ENCODE measurements at regions not wholly inside any gene's neighbourhood (a gene's known extent, or its start where the extent isn't known, plus 50 kb on each side); places are given as distances from the start of the nearest gene placed in this dataset.

DNA sequence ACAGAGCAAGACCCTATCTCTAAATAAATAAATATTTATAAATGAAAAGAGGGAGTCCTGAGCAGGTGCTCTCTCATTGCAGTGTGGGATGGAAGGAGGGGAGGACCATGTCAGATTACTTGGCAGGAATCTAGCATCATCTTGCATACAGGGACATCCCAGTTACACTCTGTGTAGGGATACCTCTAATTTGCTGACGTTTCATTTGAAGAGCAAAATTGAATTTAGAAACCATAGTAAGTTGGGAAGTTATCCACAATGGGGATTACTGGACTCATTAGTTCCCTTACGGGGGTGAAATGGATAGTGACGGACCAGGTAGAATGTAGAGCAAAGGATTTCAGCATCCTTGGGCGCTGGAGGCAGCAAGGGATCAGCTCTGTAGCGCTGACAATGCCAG, 52.1 kb downstream of the ARHGEF18 start:
- Histone ChIP-seq H3K9ac (no peak overlapping the region), H3K27me3 (ENCODE audit: insufficient read depth) (no peaks in the 10 kb centered on the region), H3K79me2 (ENCODE audit: insufficient read depth) (peaks cover 98% of the 10 kb centered on the region), H3F3A (replicated peaks; ENCODE audit: insufficient read depth) (peaks cover 9% of the 10 kb centered on the region), H3K4me3 (ENCODE audit: low read depth in 2 of 2, low read length in 1 of 2) (no peak overlapping the region), H3K27ac (ENCODE audit: low read depth in 2 of 2, low read length in 1 of 2) (no peak overlapping the region), H3K4me1 (ENCODE audit: control insufficient read depth in 1 of 2, insufficient read depth in 2 of 2, low read depth in 1 of 2, low read length in 1 of 2) (peaks cover 6 to 7% of the 10 kb centered on the region in 2 experiments; a peak in 2 of 4 replicates), H3K9me3 (no peaks in the 10 kb centered on the region), H3K36me3 (replicated peaks in 1 of 2; ENCODE audit: control insufficient read depth in 1 of 2, insufficient read depth in 2 of 2, low read length in 1 of 2) (no peaks in the 10 kb centered on the region), H3K9me2 (no peaks in the 10 kb centered on the region), H4K20me1 (ENCODE audit: insufficient read depth) (peaks cover 67% of the 10 kb centered on the region), H2AFZ (ENCODE audit: low read depth) (no peak overlapping the region), H3K4me2 (no peak overlapping the region)
- TF ChIP-seq, protein P1, sequence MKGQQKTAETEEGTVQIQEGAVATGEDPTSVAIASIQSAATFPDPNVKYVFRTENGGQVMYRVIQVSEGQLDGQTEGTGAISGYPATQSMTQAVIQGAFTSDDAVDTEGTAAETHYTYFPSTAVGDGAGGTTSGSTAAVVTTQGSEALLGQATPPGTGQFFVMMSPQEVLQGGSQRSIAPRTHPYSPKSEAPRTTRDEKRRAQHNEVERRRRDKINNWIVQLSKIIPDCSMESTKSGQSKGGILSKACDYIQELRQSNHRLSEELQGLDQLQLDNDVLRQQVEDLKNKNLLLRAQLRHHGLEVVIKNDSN (IDR thresholded peaks at IDR 0.05; ENCODE audit: borderline replicate concordance, low read depth) = no peak
- TF ChIP-seq TEAD4 (IDR thresholded peaks at IDR 0.05; ENCODE audit: borderline replicate concordance, insufficient read depth) (no peak), ELF1 (IDR thresholded peaks at IDR 0.05) (no peak), EZH2phosphoT487 (IDR thresholded peaks at IDR 0.05; ENCODE audit: borderline replicate concordance, low read depth) (no peak), RFX5 (IDR thresholded peaks at IDR 0.05; ENCODE audit: low read length) (no peak)
- POLR2A ChIA-PET = no interaction called here
- CTCF ChIA-PET = no interaction called here
- WGBS (ENCODE audit: low lambda C conversion rate) = 94% methylated on average over 5 of the region's 5 CpGs
- no peak for DNase-seq

GRCh38 chr19:7401694-7402093, 53.0 kb downstream of the ARHGEF18 start:
- Histone ChIP-seq H4K20me1 (ENCODE audit: insufficient read depth) (peaks cover 65% of the 10 kb centered on the region), H3K27me3 (ENCODE audit: insufficient read depth) (no peaks in the 10 kb centered on the region), H3K27ac (ENCODE audit: low read depth in 2 of 2, low read length in 1 of 2) (no peak overlapping the region), H3K79me2 (ENCODE audit: insufficient read depth) (peaks cover 98% of the 10 kb centered on the region), H3K36me3 (replicated peaks in 1 of 2; ENCODE audit: control insufficient read depth in 1 of 2, insufficient read depth in 2 of 2, low read length in 1 of 2) (no peaks in the 10 kb centered on the region), H3F3A (replicated peaks; ENCODE audit: insufficient read depth) (peaks cover 9% of the 10 kb centered on the region), H2AFZ (ENCODE audit: low read depth) (no peak overlapping the region), H3K9ac (no peak overlapping the region), H3K4me3 (ENCODE audit: low read depth in 2 of 2, low read length in 1 of 2) (no peak overlapping the region), H3K9me2 (no peaks in the 10 kb centered on the region), H3K4me2 (no peak overlapping the region), H3K9me3 (no peaks in the 10 kb centered on the region), H3K4me1 (ENCODE audit: control insufficient read depth in 1 of 2, insufficient read depth in 2 of 2, low read depth in 1 of 2, low read length in 1 of 2) (peaks cover under 1 to 6% of the 10 kb centered on the region in 2 experiments; a peak in 2 of 4 replicates)
- WGBS (ENCODE audit: low lambda C conversion rate) = 100% methylated on average over 3 of the region's 3 CpGs
- ChIA-PET CTCF (no interaction called here), POLR2A (no interaction called here)
- no peak for DNase-seq
- no peak for TF ChIP-seq EP300 (IDR thresholded peaks at IDR 0.05; ENCODE audit: borderline replicate concordance in 1 of 2, low read depth in 1 of 2, low read length in 1 of 2)
- no peak for TF ChIP-seq POLR2AphosphoS5 (IDR thresholded peaks at IDR 0.05; ENCODE audit: low read depth, low read length)
- TF ChIP-seq, protein P2, sequence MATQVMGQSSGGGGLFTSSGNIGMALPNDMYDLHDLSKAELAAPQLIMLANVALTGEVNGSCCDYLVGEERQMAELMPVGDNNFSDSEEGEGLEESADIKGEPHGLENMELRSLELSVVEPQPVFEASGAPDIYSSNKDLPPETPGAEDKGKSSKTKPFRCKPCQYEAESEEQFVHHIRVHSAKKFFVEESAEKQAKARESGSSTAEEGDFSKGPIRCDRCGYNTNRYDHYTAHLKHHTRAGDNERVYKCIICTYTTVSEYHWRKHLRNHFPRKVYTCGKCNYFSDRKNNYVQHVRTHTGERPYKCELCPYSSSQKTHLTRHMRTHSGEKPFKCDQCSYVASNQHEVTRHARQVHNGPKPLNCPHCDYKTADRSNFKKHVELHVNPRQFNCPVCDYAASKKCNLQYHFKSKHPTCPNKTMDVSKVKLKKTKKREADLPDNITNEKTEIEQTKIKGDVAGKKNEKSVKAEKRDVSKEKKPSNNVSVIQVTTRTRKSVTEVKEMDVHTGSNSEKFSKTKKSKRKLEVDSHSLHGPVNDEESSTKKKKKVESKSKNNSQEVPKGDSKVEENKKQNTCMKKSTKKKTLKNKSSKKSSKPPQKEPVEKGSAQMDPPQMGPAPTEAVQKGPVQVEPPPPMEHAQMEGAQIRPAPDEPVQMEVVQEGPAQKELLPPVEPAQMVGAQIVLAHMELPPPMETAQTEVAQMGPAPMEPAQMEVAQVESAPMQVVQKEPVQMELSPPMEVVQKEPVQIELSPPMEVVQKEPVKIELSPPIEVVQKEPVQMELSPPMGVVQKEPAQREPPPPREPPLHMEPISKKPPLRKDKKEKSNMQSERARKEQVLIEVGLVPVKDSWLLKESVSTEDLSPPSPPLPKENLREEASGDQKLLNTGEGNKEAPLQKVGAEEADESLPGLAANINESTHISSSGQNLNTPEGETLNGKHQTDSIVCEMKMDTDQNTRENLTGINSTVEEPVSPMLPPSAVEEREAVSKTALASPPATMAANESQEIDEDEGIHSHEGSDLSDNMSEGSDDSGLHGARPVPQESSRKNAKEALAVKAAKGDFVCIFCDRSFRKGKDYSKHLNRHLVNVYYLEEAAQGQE (IDR thresholded peaks at IDR 0.05; ENCODE audit: low read depth, low read length) = no peak
- no peak for TF ChIP-seq JUND (IDR thresholded peaks at IDR 0.05)
- TF ChIP-seq RCOR1 (IDR thresholded peaks at IDR 0.05; ENCODE audit: low read length) = no peak
- TF ChIP-seq SIN3A (IDR thresholded peaks at IDR 0.05; ENCODE audit: borderline replicate concordance, low read depth, low read length) = no peak
- TF ChIP-seq, protein P1 (IDR thresholded peaks at IDR 0.05; ENCODE audit: borderline replicate concordance, low read depth) = no peak
- no peak for TF ChIP-seq CTCF (IDR thresholded peaks at IDR 0.05)
- no peak for TF ChIP-seq GABPA (IDR thresholded peaks at IDR 0.05; ENCODE audit: low read depth)
- TF ChIP-seq, protein P3, sequence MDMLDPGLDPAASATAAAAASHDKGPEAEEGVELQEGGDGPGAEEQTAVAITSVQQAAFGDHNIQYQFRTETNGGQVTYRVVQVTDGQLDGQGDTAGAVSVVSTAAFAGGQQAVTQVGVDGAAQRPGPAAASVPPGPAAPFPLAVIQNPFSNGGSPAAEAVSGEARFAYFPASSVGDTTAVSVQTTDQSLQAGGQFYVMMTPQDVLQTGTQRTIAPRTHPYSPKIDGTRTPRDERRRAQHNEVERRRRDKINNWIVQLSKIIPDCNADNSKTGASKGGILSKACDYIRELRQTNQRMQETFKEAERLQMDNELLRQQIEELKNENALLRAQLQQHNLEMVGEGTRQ (IDR thresholded peaks at IDR 0.05; ENCODE audit: borderline replicate concordance, low read depth, low read length) = no peak
- no peak for TF ChIP-seq RAD21 (IDR thresholded peaks at IDR 0.05; ENCODE audit: low read length)
- TF ChIP-seq, protein P4, sequence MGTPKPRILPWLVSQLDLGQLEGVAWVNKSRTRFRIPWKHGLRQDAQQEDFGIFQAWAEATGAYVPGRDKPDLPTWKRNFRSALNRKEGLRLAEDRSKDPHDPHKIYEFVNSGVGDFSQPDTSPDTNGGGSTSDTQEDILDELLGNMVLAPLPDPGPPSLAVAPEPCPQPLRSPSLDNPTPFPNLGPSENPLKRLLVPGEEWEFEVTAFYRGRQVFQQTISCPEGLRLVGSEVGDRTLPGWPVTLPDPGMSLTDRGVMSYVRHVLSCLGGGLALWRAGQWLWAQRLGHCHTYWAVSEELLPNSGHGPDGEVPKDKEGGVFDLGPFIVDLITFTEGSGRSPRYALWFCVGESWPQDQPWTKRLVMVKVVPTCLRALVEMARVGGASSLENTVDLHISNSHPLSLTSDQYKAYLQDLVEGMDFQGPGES (IDR thresholded peaks at IDR 0.05; ENCODE audit: low read depth, low read length) = no peak
- TF ChIP-seq MAX (IDR thresholded peaks at IDR 0.05; ENCODE audit: low read depth) = no peak
- no peak for TF ChIP-seq ELF1 (IDR thresholded peaks at IDR 0.05)
- TF ChIP-seq MEF2A (IDR thresholded peaks at IDR 0.05; ENCODE audit: borderline replicate concordance, low read depth) = no peak
- TF ChIP-seq FOSL2 (IDR thresholded peaks at IDR 0.05; ENCODE audit: borderline replicate concordance, low read depth) = no peak

Data from SK-N-SH (cell line).